HG02970 (cell line): ENCODE measurements at regions not wholly inside any gene's neighbourhood (a gene's known extent, or its start where the extent isn't known, plus 50 kb on each side); places are given as distances from the start of the nearest gene placed in this dataset.
"Not testable (repeated sequence)": the region's sequence is repeated elsewhere in the genome, so short reads cannot be mapped to it uniquely, and the experiment has no call there.

ENCODE experiments used
- ATAC-seq: cut with Tn5 transposase; IDR thresholded peaks from one replicate; pipeline ENCODE4 v1.9.1; 2021; ENCODE audit warnings: mild to moderate bottlenecking, moderate library complexity, moderate number of reproducible peaks; ENCODE audit not compliant: unreplicated experiment, low FRiP score

GRCh38 chr5:57631139-57631538 is 148.5 kb upstream of the ACTBL2 start:
- ATAC-seq: not testable (repeated sequence)

GRCh38 chr5:57627661-57628060 is 145.1 kb upstream of the ACTBL2 start:
- no peak for ATAC-seq

- no peak for ATAC-seq
These were observed 144.1 kb upstream of the ACTBL2 start for GRCh38 chr5:57626703-57627102.

GRCh38 chr5:57621624-57622023 is 139.0 kb upstream of the ACTBL2 start:
- ATAC-seq: no peak

- ATAC-seq: no peak
These were observed 136.3 kb upstream of the ACTBL2 start for GRCh38 chr5:57618767-57619381.

- ATAC-seq: no peak
These were observed 131.1 kb upstream of the ACTBL2 start for GRCh38 chr5:57613741-57614140.

- no peak for ATAC-seq
These were observed 128.6 kb upstream of the ACTBL2 start for GRCh38 chr5:57611177-57611576.

- no peak for ATAC-seq
These were observed 125.9 kb upstream of the ACTBL2 start for GRCh38 chr5:57608542-57608941.

- no peak for ATAC-seq
These were observed 119.4 kb upstream of the ACTBL2 start for GRCh38 chr5:57601996-57602395.

GRCh38 chr5:57600321-57600720 is 117.7 kb upstream of the ACTBL2 start:
- ATAC-seq: no peak

GRCh38 chr5:57598756-57599155 is 116.1 kb upstream of the ACTBL2 start:
- no peak for ATAC-seq

- no peak for ATAC-seq
These were observed 115.5 kb upstream of the ACTBL2 start for GRCh38 chr5:57598097-57598496.

GRCh38 chr5:57595523-57595991 is 112.9 kb upstream of the ACTBL2 start:
- ATAC-seq: no peak

GRCh38 chr5:57594436-57594835 is 111.8 kb upstream of the ACTBL2 start:
- ATAC-seq: no peak

GRCh38 chr5:57592236-57592635 is 109.6 kb upstream of the ACTBL2 start:
- ATAC-seq: no peak

GRCh38 chr5:57586649-57587048 is 104.0 kb upstream of the ACTBL2 start:
- ATAC-seq: no peak

GRCh38 chr5:57582578-57583070 is 100.0 kb upstream of the ACTBL2 start:
- ATAC-seq: no peak

GRCh38 chr5:57581772-57582171 is 99.2 kb upstream of the ACTBL2 start:
- no peak for ATAC-seq

GRCh38 chr5:57581222-57581621 is 98.6 kb upstream of the ACTBL2 start:
- no peak for ATAC-seq

- no peak for ATAC-seq
These were observed 95.0 kb upstream of the ACTBL2 start for GRCh38 chr5:57577432-57578175.

GRCh38 chr5:57576317-57576716 is 93.7 kb upstream of the ACTBL2 start:
- no peak for ATAC-seq

- no peak for ATAC-seq
These were observed 93.2 kb upstream of the ACTBL2 start for GRCh38 chr5:57575839-57576238.
